ENCODE measurements at regions not wholly inside any gene's neighbourhood (a gene's known extent, or its start where the extent isn't known, plus 50 kb on each side); places are given as distances from the start of the nearest gene placed in this dataset.
"Not testable (repeated sequence)": the region's sequence is repeated elsewhere in the genome, so short reads cannot be mapped to it uniquely, and the experiment has no call there.

- H3K36me3 ChIP-seq (ENCODE audit: insufficient read depth), result no peaks in the 10 kb centered on the region
- no peak overlapping the region for H3K27ac ChIP-seq (ENCODE audit: low read depth)
- WGBS, result 82% methylated on average over 4 of the region's 4 CpGs
- no peak for DNase-seq (ENCODE audit: extremely low spot score)
- no peaks in the 10 kb centered on the region for H3K4me1 ChIP-seq (ENCODE audit: insufficient read depth)
- no peak overlapping the region for H3K4me3 ChIP-seq (ENCODE audit: low read depth, low read length)
Observed at GRCh38 chr2:8382485-8382884, 299.4 kb upstream of the ID2 start.

DNA sequence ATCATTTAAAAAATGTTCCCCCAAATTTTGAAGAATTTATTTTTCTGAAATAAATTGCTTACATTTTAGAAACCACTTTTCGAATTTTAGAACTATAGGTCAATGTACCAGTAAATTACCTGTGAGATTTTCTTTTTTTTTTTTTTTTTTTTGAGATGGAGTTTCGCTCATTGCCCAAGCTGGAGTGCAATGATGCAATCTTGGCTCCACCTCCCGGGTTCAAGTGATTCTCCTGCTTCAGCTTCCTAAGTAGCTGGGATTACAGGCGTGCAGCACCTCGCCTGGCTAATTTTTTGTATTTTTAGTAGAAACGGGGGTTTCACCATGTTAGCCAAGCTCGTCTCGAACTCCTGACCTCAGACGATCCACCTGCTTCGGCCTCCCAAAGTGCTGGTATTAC is 295.1 kb upstream of the ID2 start:
- H3K4me3 ChIP-seq (ENCODE audit: low read depth, low read length); H3K4me1 ChIP-seq (ENCODE audit: insufficient read depth); H3K27ac ChIP-seq (ENCODE audit: low read depth); H3K36me3 ChIP-seq (ENCODE audit: insufficient read depth); DNase-seq (ENCODE audit: extremely low spot score): not testable (repeated sequence)
- 76% methylated on average over 10 of the region's 10 CpGs for WGBS

DNA sequence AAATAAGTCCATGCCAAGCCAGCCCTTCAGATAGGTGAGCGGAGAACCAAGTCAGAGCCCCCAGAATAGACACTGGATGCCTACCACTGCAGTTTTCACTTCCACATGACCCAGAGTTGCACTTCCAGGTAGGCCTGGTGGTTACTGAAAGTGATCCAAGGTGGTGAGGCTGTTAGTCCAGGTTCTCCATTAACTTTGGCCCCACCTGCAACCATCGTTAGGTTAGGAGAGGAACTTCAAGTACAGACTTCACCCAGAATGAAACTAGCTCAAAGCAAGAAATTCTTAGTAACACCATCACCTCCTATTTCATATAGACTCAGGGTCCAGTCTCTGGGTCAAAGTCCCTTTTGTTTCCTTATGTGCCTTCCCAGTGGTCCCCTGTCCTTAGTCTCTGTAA is 293.1 kb upstream of the ID2 start:
- Histone ChIP-seq H3K27ac (ENCODE audit: low read depth) (no peak overlapping the region), H3K36me3 (ENCODE audit: insufficient read depth) (no peaks in the 10 kb centered on the region), H3K4me3 (ENCODE audit: low read depth, low read length) (no peak overlapping the region), H3K4me1 (ENCODE audit: insufficient read depth) (no peaks in the 10 kb centered on the region)
- 96% methylated on average over 2 of the region's 2 CpGs for WGBS
- no peak for DNase-seq (ENCODE audit: extremely low spot score)

DNA sequence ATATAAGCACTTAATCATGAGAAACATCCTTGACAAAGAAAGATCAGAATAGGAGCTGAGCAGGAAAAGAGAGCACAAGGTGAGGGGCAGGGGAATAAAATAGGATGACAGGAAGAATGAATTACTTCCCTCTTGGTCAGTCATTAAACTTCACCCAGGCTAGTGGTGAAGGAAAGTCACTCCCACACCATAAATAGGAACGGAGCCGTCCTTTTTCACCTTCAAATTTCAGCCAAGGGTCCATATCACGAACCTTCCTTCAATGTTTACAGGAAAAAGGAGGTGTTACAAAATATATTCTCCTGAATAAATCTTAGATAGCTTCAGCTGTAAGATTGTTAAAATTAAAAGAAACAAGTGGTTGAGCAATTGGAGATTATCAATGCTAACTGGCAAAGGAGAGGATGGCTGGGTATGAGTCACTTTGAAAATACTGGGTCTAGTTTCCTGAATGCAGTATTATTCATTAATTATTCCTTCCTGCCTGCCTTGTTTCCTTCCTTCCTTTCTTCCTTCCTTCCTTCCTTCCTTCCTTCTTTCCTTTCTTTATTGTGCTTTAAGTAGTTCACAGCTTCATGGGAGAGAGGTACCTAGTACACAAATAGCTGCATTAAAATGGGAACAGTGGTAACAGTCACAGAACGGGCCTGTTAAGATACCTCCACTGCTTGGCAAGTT is 292.3 kb upstream of the ID2 start:
- H3K4me1 ChIP-seq (ENCODE audit: insufficient read depth), result no peaks in the 10 kb centered on the region
- no peak overlapping the region for H3K27ac ChIP-seq (ENCODE audit: low read depth)
- DNase-seq (ENCODE audit: extremely low spot score), result no peak
- WGBS, result 55% methylated on average over 4 of the region's 4 CpGs
- H3K4me3 ChIP-seq (ENCODE audit: low read depth, low read length), result no peak overlapping the region
- H3K36me3 ChIP-seq (ENCODE audit: insufficient read depth), result no peaks in the 10 kb centered on the region

DNA sequence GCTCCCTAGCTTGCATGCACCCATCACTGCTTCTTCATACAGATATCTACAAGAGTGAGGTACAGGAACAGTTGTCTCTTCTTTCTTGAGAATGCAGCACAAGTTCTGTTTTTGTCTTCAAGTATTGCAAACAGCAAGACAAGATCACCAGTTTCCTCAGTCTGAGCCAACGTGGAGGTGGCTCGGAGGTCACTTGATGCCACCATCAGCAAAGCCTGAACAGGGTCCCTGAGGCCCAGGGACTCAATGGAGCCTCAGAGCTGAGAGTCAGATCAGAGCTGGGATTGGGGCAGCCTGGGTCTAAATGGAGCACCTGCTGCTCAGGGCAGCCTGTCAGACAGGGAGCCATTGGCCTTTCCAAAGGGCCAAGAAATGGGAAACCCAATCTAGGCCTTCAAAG is 290.7 kb upstream of the ID2 start:
- Histone ChIP-seq H3K36me3 (ENCODE audit: insufficient read depth) (no peaks in the 10 kb centered on the region), H3K4me1 (ENCODE audit: insufficient read depth) (no peaks in the 10 kb centered on the region), H3K27ac (ENCODE audit: low read depth) (no peak overlapping the region), H3K4me3 (ENCODE audit: low read depth, low read length) (no peak overlapping the region)
- no peak for DNase-seq (ENCODE audit: extremely low spot score)
- 92% methylated on average over 2 of the region's 2 CpGs for WGBS

DNA sequence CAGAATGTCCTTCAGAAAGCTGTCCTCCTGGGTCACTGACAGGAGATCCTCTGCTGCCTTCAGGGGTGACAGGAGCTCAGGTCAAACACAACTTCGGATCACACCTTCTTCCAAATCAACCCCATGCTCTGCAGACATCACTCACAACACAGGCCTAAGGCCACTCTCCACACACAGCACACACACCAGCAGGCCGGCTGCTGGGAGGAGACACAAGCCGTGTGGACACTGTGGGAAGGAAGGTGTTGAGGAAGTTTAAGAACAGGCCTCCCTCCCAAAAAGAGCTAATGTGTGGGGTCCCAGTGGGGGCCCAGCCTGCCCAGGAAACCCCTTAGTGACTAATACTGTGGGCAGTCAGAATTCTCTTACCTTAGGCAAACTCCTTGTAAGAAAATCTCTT is 290.3 kb upstream of the ID2 start:
- no peak overlapping the region for H3K4me3 ChIP-seq (ENCODE audit: low read depth, low read length)
- H3K27ac ChIP-seq (ENCODE audit: low read depth), result no peak overlapping the region
- DNase-seq (ENCODE audit: extremely low spot score), result no peak
- WGBS, result 91% methylated on average over 3 of the region's 3 CpGs
- H3K36me3 ChIP-seq (ENCODE audit: insufficient read depth), result no peaks in the 10 kb centered on the region
- no peaks in the 10 kb centered on the region for H3K4me1 ChIP-seq (ENCODE audit: insufficient read depth)

GRCh38 chr2:8392098-8392866 is 289.6 kb upstream of the ID2 start:
- Histone ChIP-seq H3K4me1 (ENCODE audit: insufficient read depth) (no peaks in the 10 kb centered on the region), H3K4me3 (ENCODE audit: low read depth, low read length) (no peak overlapping the region), H3K36me3 (ENCODE audit: insufficient read depth) (no peaks in the 10 kb centered on the region), H3K27ac (ENCODE audit: low read depth) (no peak overlapping the region)
- DNase-seq (ENCODE audit: extremely low spot score), result no peak
- 97% methylated on average over 12 of the region's 12 CpGs for WGBS

DNA sequence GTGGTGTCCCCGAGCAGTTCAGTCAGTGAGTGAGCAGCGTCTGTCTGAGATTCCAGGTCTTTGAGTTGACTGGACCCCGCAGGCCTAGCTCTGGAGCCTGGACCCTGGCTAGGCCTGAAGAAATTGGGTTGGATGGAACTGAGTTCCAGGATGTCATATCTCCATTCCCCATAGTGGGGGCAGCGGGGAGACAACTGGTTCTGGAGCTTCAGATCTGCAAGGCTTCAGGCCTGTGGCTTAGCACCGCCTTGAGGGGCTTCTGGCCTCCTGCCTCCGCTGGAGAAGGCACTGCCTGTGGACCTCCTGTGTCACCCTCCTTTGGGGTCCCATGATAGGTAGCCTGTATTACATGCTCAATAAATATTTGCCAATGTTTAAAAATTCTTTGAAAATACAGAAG is 288.4 kb upstream of the ID2 start:
- WGBS, result 98% methylated on average over 6 of the region's 6 CpGs

GRCh38 chr2:8394131-8394530 is 287.7 kb upstream of the ID2 start:
- H3K4me3 ChIP-seq (ENCODE audit: low read depth, low read length), result no peak overlapping the region
- H3K27ac ChIP-seq (ENCODE audit: low read depth), result no peak overlapping the region
- WGBS, result 90% methylated on average over 5 of the region's 5 CpGs
- no peaks in the 10 kb centered on the region for H3K4me1 ChIP-seq (ENCODE audit: insufficient read depth)
- DNase-seq (ENCODE audit: extremely low spot score), result no peak
- H3K36me3 ChIP-seq (ENCODE audit: insufficient read depth), result no peaks in the 10 kb centered on the region

More for the DNA sequence above, 288.4 kb upstream of the ID2 start:
- Histone ChIP-seq H3K27ac (ENCODE audit: low read depth) (no peak overlapping the region), H3K36me3 (ENCODE audit: insufficient read depth) (no peaks in the 10 kb centered on the region), H3K4me1 (ENCODE audit: insufficient read depth) (no peaks in the 10 kb centered on the region), H3K4me3 (ENCODE audit: low read depth, low read length) (no peak overlapping the region)
- DNase-seq (ENCODE audit: extremely low spot score), result no peak

- WGBS, result 93% methylated on average over 9 of the region's 9 CpGs
- no peak for DNase-seq (ENCODE audit: extremely low spot score)
- no peaks in the 10 kb centered on the region for H3K4me1 ChIP-seq (ENCODE audit: insufficient read depth)
- no peak overlapping the region for H3K27ac ChIP-seq (ENCODE audit: low read depth)
- H3K4me3 ChIP-seq (ENCODE audit: low read depth, low read length), result no peak overlapping the region
- H3K36me3 ChIP-seq (ENCODE audit: insufficient read depth), result no peaks in the 10 kb centered on the region
Observed at GRCh38 chr2:8394569-8395359, 287.1 kb upstream of the ID2 start.

DNA sequence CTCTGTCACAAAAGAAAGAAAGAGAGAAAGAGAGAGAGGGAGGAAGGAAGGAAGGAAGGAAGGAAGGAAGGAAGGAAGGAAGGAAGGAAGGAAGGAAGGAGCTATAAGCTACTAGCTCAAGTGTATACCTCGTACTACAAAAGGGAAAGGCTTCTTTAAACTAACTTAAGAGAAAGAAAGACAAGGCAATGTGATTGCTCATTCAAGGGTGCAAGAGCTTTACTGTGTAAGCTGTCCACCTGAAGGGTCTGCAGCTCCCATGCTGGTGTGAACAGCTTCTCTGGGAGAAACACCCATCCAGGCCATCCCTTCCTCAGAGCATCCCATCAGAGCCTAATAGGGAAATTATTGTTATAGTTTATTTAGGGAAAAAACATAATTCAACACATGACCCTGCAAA is 286.1 kb upstream of the ID2 start:
- no peak for DNase-seq (ENCODE audit: extremely low spot score)
- WGBS, result 82% methylated on average over 1 of the region's 1 CpG
- H3K4me3 ChIP-seq (ENCODE audit: low read depth, low read length), result no peak overlapping the region
- H3K4me1 ChIP-seq (ENCODE audit: insufficient read depth), result no peaks in the 10 kb centered on the region
- H3K27ac ChIP-seq (ENCODE audit: low read depth), result no peak overlapping the region
- H3K36me3 ChIP-seq (ENCODE audit: insufficient read depth), result no peaks in the 10 kb centered on the region

DNA sequence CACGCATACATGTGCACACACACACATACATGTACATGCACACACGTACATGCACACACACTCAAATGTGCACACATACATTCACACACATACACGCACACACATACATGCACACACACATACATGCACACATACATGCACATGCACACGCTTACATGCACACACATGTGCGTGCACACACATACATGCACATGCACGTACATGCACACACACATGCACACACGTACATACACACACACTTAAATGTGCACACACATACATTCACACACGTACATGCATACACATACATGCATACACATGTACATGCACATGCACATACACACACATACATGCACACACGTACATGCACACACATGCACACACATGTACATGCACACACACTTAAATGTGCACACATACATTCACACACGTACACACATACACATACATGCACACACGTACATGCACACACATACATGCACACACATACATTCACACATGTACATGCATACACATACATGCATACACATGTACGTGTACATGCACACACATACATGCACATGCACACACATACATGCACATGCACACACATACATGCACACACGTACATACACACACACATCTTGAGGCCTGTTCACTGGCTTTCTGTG is 283.7 kb upstream of the ID2 start:
- H3K4me3 ChIP-seq (ENCODE audit: low read depth, low read length), result no peak overlapping the region
- WGBS, result 95% methylated on average over 13 of the region's 13 CpGs
- no peak overlapping the region for H3K27ac ChIP-seq (ENCODE audit: low read depth)
- H3K4me1 ChIP-seq (ENCODE audit: insufficient read depth), result no peaks in the 10 kb centered on the region
- no peak for DNase-seq (ENCODE audit: extremely low spot score)
- no peaks in the 10 kb centered on the region for H3K36me3 ChIP-seq (ENCODE audit: insufficient read depth)

- DNase-seq (ENCODE audit: extremely low spot score), result no peak
- H3K27ac ChIP-seq (ENCODE audit: low read depth), result no peak overlapping the region
- no peaks in the 10 kb centered on the region for H3K36me3 ChIP-seq (ENCODE audit: insufficient read depth)
- no peaks in the 10 kb centered on the region for H3K4me1 ChIP-seq (ENCODE audit: insufficient read depth)
- no peak overlapping the region for H3K4me3 ChIP-seq (ENCODE audit: low read depth, low read length)
- WGBS, result 74% methylated on average over 4 of the region's 4 CpGs
Observed at GRCh38 chr2:8399731-8400130, 282.1 kb upstream of the ID2 start.
